ENCODE measurements at regions not wholly inside any gene's neighbourhood (a gene's known extent, or its start where the extent isn't known, plus 50 kb on each side); places are given as distances from the start of the nearest gene placed in this dataset.

DNA sequence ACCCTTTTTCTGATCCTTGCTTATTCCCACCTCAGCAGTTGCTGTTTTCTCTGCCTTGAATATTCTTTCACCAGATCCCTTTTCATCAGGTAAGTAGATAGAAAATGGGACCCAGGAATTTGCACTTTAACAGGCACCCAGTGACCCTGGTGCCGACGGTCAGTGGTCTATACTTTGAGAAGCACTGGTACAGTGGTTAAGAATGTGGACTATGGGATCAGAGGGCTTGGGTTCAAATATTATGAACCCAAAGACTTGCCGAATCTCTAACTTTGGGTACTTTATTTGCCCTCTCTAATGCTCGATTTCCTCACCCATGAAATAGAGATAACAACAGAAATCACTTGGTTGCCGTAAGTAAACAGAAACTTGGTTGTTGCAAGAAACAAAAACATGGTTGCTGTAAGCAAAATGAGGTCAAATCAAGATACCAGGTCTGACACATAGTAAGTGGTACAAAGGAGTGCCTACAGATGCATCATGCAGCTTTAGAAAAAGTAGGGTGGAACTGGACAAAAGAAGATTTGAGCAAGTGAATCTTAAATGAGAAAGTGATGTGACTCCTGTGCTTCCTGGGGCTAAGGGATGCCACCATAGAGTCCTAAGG, 69.5 kb upstream of the GLS start:
- FAIRE-seq: no peak

DNA sequence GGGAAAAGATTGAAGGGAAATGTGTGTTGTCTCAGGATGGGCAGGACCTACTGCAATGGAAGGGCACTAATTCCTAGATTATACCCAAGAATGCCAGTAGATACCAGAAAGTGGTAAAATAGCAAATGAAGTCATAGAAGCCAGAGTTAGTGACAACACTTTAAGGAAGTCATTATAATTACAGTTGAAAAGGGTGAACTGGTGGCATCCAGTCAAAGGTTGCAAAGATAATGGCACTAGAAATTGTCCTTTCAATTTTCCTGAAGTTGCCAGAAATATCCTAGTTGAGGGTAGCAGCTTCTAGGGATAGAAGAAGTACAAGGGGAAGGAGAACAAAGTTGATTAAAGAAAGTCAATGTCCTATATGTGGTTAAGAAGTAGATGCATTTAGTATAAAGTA, 68.8 kb upstream of the GLS start:
- FAIRE-seq: no peak

DNA sequence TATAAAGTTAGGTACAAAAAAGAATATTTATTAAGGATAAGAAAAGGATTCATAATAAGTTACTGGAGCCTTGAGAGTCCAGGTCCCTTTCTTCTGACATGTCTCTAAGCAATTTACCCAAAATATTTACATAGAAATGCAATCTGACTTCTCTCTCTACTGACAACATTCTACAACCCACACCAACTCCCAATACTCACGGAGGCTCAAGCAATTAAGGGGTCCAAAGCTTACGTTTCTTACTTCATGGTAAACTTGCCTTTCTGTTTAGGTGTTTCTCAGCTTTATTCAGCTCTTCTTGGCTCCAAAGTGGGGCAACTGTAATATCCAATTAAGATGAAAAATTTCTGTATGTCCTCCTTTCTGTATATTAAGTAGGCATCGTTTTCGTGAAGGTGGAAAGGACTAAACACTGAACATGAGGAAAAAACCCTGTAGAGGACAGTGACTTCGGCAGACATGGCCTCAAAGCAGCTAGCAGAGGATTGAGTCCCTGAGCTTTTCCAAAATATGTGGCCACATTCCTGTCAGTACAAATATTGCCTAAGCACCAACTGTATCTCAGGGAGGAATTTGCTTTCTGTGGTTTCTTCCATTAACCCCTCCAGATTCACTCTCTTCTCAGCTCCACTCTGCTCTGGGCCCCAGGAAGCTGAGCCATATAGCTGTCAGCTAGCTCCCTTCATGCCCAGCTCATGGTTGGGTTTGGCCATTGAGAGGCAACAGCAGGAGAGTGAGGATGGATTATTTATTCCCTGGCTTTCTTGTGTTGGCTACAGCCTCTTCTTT, 67.9 kb upstream of the GLS start:
- FAIRE-seq: no peak

DNA sequence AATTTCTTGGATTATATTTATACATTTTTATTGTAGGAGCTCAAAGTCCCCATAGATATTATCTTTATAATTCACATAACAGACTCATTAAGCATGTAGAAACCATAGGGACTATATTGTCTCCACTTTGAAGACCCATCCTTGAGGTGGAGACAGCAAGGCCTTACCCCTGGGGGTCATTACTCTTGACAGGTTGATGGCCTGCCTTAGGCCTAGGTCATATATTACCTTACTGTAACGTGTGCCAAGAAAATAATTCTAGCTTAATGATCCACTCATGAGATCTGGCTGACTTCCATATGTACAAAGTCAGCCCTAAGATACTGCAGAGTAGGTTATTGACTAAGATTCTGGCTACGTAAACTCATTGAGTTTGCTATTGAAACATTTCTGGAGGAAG, 65.4 kb upstream of the GLS start:
- no peak for FAIRE-seq

DNA sequence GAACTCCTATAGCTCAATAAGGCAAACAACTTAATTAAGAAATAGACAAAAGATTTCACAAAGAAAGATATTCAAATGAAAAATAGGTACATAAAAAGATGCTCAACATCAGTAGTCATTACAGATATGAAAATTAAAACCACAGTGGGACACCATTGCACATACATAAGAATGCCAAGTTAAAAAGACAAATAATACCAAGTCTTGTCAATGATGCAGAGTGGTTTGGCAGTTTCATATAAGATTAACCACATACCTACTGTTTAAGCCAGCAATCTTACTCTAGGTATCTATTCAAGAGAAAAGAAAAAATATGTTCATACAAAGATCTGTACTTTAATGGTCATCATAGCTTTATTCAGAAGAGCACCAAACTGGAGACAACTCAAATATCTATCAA, 63.5 kb upstream of the GLS start:
- no peak for FAIRE-seq

DNA sequence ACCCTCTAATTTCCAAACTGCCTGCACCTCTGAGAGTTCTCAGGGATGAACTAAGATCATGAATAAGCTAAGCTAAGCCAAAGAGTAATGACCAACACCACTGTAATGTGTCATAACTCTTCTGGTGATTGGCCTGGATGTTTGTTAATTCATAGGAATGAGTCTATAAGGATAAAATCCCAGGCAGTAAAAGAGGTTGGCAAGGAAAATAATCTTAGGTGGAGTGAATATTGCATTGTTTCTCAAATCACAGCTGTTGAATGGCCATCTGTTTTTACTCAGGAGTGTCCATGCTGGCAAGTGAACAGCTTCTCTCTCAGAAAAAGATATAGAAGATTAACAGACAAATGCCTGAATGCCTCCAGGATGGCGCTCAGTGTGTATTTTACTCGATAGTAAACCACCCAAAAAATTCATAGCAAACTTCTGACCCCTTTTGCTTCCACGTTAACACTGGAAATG, 60.8 kb upstream of the GLS start:
- no peak for FAIRE-seq

DNA sequence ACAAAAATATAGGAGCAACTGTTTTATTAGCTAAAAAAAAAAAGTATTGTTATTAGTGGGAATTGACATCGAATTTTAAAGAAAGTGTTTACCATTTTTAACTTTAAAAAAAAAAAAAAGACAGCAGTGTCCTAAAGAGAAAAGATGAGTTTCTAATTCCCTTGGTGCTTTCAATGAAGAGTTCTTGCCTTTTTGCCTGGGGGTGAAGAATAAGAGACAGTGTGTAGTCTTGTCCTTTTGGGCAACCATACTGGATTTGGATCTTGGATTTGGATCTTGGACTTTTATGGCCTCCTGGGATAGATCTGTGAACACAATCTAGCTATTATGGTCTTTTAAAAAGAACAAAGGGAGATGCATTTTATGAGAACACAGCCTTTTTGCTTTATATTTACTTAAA, 60.2 kb upstream of the GLS start:
- no peak for FAIRE-seq

DNA sequence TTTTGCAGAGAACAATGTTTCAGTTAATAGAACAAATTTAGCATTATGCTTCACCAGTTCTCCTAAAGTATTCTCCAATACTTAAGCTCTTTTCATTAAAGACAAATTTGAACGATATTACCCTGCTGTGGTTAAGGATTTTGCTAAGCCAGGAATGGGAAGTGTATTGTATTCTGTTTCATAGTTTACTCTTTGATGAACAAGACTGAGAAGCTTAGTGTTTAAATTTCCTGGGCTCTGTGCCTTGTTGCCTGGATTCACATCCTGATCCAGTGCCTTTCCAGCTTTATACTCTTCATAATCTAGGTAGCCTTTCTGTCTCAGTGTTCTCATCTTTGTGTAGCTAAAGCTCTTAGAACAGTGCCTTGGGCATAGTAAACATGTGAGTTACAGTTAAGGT, 58.6 kb upstream of the GLS start:
- no peak for FAIRE-seq

DNA sequence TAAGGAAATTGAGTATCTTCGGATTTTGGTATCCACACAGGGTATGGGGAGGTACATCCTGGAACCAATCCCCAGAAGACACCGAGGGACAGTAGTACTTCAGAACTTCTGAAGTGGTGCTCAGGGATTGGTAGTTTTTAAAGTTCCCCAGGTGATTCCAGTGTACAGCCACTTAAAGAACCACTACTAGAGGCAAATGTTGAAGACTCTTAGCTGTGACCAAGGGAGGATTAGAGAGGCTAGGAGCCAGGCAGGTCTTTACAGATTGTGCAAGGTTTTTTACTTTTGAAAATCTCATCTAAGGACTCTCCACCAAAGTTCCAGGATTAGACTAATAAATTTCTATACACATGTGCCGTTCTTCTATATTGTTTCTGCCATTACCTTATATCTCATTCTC, 52.9 kb upstream of the GLS start:
- FAIRE-seq: no peak

DNA sequence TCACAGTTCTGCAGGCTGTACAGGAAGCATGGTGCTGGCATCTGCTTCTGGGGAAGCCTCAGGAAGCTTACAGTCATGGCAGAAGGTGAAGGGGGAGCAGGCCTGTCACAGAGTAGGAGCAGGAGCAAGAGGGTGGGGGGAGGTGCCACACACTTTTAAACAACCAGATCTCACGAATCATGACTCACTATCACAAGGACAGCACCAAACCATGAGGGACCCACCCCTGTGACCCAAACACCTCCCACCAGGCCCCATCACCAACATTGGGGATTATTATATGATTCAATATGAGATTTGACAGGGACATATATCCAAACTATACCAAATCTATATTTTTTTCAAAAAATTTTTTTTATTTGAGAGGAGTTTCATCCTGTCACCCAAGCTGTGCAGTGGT, 51.0 kb upstream of the GLS start:
- FAIRE-seq: no peak

All from G401.6 (cell line).